GM12874 (cell line): ENCODE measurements at regions not wholly inside any gene's neighbourhood (a gene's known extent, or its start where the extent isn't known, plus 50 kb on each side); places are given as distances from the start of the nearest gene placed in this dataset.

ENCODE experiments used
- TF ChIP-seq, protein P1 (sequence below): IDR thresholded peaks from 2 replicates; pipeline ENCODE4 v1.5.1; 2011; ENCODE audit warnings: low read depth, mild to moderate bottlenecking, control low read depth, low read length, moderate library complexity; ENCODE audit not compliant: insufficient read depth

DNA sequence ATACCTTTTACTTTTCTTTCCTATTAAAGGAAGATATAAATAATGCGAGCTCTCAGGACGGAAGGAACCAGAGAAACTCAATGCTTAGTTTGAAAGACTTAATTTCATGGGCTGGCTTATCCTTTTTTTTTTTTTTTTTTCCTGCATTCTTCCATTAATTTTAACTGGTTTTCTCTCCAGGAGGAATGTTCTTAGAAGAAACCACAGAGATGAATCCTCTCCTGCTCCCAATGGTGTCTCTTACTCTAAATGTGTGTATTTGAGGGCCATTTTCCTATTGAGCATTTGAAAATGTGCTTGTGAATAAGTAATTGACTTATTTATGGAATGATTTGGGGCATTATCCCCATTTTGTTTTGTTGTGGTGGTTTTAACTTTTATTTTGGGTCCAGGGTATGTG is 494.9 kb downstream of the FOXO1 start:
- TF ChIP-seq, protein P1, sequence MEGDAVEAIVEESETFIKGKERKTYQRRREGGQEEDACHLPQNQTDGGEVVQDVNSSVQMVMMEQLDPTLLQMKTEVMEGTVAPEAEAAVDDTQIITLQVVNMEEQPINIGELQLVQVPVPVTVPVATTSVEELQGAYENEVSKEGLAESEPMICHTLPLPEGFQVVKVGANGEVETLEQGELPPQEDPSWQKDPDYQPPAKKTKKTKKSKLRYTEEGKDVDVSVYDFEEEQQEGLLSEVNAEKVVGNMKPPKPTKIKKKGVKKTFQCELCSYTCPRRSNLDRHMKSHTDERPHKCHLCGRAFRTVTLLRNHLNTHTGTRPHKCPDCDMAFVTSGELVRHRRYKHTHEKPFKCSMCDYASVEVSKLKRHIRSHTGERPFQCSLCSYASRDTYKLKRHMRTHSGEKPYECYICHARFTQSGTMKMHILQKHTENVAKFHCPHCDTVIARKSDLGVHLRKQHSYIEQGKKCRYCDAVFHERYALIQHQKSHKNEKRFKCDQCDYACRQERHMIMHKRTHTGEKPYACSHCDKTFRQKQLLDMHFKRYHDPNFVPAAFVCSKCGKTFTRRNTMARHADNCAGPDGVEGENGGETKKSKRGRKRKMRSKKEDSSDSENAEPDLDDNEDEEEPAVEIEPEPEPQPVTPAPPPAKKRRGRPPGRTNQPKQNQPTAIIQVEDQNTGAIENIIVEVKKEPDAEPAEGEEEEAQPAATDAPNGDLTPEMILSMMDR: no peak

DNA sequence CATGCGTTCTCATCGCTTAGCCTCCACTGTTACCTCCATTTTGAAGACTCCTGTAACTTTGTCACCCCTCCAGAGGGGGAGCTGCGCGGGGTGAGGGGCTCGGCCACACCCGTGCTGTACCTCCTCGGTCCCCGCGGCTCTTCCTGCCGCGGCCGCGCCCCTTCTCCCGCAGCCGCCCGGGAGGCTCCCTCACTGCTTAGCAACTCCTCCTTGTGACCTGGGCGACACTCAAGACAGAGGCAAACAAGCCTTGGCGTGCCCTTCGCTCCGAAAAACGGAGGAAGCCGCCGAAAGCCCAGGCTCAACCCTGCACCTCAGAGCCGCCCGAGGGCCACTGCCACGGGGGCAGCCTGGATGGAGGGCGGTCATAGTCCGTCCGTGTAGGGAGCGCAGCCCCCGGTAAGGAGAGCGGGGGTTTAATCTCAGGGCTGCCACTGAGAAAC is 494.3 kb downstream of the FOXO1 start:
- TF ChIP-seq, protein P1: no peak

DNA sequence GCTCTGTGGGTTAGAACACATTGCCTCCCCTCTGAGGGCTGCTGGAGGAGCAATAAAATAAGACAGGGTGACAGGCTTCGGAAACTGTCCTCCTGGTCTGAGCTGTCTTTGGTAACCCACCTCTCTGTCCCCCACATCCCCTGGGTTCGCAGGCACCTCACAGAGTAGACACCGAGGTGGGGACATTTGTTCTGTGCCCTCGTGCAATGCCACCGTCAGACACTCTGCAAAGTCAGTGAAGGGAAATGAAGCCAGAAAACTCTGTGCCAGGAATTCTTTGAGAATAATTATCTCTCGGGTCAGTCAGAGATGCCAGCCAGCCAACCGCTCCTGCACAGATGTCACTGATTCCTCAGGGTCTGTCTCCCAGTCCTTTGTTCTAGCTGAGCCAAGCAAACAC is 493.6 kb downstream of the FOXO1 start:
- TF ChIP-seq, protein P1: no peak

DNA sequence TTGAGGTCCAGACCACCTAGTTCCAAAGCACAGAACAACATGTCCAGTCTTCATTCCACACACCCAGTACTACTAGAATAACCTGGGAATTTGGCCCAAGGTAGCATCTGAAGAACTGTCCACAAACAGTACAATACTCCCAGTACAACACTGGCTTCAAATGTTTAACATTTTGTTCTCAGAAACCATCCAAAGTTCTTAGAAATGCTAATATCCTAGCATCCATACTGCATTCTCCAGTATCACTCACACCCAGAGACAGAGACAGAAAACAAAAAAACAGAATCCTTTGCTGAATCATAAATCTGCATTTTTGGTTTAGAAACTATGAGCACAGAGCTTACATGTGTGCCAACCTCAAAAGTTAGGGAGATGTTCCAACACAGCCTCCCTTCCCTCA is 490.8 kb downstream of the FOXO1 start:
- TF ChIP-seq, protein P1: no peak

DNA sequence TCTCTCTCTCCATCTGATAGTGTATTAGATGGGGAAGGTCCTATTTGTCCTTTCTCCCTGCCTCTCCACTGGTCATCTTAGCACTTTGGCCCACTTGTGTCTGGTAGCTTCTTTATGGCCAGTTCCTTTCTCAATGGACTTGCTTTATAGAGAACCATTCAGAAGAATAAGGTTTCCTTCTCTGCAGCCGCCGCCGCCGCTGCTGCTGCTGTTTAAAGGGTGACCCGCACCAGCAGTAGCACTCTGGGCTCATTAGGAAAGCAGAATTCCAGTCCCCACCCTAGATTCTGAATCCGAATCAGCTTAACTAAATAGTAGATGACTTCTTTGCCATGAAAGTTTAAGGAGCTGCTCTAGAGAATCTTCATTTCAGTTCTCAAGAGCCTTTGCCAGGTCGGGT is 490.2 kb downstream of the FOXO1 start:
- TF ChIP-seq, protein P1: no peak

DNA sequence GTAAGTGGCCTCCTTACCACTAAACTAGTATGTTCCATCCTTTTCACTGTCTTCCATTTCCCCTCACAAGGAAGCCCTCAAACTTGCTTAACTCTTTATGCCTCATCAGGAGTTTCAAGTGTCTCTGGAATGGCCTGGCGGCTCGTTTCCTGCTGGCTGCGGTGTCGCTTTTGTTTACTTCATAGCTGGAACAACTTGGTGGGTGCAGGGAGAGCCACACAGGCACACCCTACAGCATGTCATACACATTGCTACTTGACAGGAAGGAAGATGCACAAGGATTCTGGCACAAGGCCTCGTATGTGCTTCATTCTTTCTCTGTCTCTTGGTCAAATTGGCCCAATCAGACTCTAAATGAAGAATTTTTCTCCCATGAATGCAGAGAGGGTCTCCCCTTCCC is 488.3 kb downstream of the FOXO1 start:
- TF ChIP-seq, protein P1: no peak

DNA sequence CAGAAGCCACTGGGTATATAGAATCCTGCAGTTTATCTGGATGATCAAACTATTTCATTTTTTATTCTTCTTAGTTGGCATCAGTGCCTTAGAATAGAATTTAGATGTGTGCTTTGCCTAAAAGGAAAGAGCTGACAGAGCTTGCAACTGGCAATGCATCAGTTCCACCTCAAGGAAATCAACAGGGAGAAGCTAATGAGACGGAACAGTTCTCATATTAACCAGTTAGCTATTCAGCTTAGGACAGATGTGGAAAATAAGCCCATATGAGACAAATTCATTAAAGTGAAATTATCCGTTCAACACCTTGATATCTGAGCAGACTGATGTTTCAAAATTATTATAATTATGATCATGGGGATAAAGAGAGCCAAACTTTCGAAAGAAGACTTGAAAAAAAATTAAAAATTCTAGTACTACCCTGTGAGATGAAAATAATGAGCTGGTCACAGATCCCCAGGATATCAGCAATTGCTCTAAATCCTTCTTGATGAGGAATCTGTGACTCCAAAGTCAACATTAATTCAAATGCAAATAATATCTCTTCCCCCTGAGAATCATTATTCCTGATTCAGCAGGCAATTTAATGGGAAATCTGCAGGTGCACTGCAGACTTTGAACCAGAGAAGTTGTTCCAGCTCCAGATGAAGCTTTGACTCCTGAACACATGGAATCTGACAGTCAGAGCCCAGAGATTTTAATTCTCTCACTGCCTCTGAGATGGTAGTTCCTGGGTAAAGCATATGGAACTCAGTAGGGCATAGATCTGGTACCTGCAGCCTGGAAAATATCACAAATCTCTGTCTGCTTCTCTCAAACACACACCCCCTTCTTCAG is 486.8 kb downstream of the FOXO1 start:
- TF ChIP-seq, protein P1: no peak

DNA sequence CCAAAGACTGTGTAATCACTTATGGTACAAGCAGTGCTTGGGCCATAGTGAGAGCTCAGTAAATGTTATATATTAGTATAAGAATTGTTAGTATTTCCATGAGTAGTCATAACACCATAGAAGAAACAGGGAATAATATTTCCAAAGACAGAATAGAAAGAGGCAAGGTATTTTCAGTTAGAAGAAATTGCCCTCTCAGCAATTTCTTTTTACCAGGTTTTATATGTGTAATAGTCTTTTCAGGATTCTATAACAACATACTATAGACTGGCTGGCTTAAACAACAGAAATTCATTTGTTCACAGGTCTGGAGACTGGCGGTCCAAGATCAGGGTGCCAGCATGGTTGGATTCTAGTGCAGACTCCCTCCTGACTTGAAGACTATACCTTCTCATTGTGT is 485.7 kb downstream of the FOXO1 start:
- TF ChIP-seq, protein P1: no peak
